Rectal smooth muscle tissue (tissue), 1 donor: ENCODE measurements at regions not wholly inside any gene's neighbourhood (a gene's known extent, or its start where the extent isn't known, plus 50 kb on each side); places are given as distances from the start of the nearest gene placed in this dataset.

ENCODE experiments used
- H3K27ac ChIP-seq: one replicate; pipeline ENCODE4 v1.7.0; 2013; ENCODE audit warnings: low read depth, low read length, inconsistent platforms
- H3K27me3 ChIP-seq: one replicate; pipeline ENCODE4 v1.7.0; 2013; ENCODE audit warnings: low read length; ENCODE audit not compliant: control insufficient read depth, insufficient read depth
- H3K36me3 ChIP-seq: one replicate; pipeline ENCODE4 v1.7.0; 2013; ENCODE audit warnings: low read length; ENCODE audit not compliant: control insufficient read depth, insufficient read depth
- H3K4me1 ChIP-seq: one replicate; pipeline ENCODE4 v1.7.0; 2013; ENCODE audit warnings: low read length; ENCODE audit not compliant: control insufficient read depth, insufficient read depth
- H3K4me3 ChIP-seq: one replicate; pipeline ENCODE4 v1.7.0; 2013; ENCODE audit warnings: low read length
- H3K9ac ChIP-seq: one replicate; pipeline ENCODE4 v1.7.0; 2013; ENCODE audit warnings: low read length

DNA sequence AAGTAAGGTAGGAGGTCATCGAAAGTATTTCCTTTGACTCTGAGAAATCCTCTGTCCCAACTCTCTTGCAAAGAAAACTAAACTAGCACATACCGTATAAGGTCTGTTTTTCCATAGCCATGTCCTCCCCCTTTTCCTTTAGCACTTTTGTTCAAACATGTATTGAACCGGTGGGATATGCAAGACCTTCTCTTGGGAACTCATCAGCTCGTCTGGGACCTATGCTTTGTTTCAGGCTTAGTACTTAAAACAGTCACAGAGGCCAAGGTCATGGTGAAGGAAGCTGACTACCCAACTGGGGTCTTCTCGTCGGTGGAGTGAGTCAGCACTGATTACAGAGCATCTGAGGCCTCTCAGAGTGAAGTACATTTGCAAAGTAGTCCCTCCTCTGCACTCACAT, 185.0 kb downstream of the ZBTB18 start:
- Histone ChIP-seq H3K4me1 (no peaks in the 10 kb centered on the region), H3K9ac (no peak overlapping the region), H3K27ac (no peak overlapping the region), H3K27me3 (no peaks in the 10 kb centered on the region), H3K36me3 (no peaks in the 10 kb centered on the region), H3K4me3 (no peak overlapping the region)

GRCh38 chr1:244236721-244237120, 185.6 kb downstream of the ZBTB18 start:
- Histone ChIP-seq H3K27ac (no peak overlapping the region), H3K9ac (no peak overlapping the region), H3K36me3 (no peaks in the 10 kb centered on the region), H3K4me3 (no peak overlapping the region), H3K27me3 (no peaks in the 10 kb centered on the region), H3K4me1 (no peaks in the 10 kb centered on the region)

- Histone ChIP-seq H3K4me3 (no peak overlapping the region), H3K36me3 (no peaks in the 10 kb centered on the region), H3K4me1 (no peaks in the 10 kb centered on the region), H3K27ac (no peak overlapping the region), H3K9ac (no peak overlapping the region), H3K27me3 (no peaks in the 10 kb centered on the region)
Measured at GRCh38 chr1:244237445-244237844, 186.4 kb downstream of the ZBTB18 start.

DNA sequence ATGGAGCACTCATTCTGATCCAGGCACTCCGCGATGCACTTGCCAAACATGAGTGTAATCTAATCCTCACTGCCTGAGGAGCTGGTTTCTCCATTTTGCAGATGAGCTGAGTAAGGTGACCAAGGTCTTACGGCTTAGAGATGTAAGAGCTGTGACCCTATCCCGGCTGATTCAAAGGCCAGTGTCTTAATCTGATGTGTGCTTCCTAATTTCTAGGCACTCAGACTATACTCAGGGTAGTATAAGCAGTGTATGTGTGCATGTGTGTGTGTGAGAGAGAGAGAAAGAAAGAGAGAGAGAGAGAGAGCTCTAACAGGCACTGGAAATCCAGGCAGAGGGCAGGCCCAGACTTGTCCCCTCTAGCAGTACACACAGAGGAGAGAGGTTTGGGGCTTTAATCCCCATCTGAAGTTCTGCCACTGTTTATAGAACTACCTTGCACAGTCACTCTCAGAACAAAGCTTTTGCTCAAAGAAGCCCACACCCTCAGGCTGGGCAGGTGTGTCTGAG, 188.2 kb downstream of the ZBTB18 start:
- Histone ChIP-seq H3K27ac (no peak overlapping the region), H3K36me3 (no peaks in the 10 kb centered on the region), H3K27me3 (no peaks in the 10 kb centered on the region), H3K9ac (no peak overlapping the region), H3K4me1 (no peaks in the 10 kb centered on the region), H3K4me3 (no peak overlapping the region)

DNA sequence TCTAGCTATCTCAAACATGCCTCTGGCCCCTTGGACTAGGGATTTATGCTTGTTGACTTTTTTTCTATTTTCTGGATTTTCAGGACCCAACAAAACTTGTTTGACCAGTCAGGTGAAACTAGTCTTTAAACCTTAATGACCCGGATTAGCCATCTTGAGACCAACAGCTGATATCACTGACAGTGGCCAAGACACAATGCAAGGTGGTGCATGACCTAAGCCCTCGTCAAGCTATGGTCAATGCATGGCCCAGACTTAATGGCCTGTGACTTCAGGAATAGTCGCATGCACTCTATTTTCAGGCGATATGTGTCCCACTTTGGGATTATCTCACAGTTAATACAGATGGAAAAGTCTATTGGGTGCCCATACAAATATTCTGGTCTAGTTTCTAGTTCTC, 190.4 kb downstream of the ZBTB18 start:
- Histone ChIP-seq H3K4me3 (no peak overlapping the region), H3K4me1 (no peaks in the 10 kb centered on the region), H3K27ac (no peak overlapping the region), H3K9ac (no peak overlapping the region), H3K27me3 (no peaks in the 10 kb centered on the region), H3K36me3 (no peaks in the 10 kb centered on the region)

- Histone ChIP-seq H3K4me3 (no peak overlapping the region), H3K27me3 (no peaks in the 10 kb centered on the region), H3K9ac (no peak overlapping the region), H3K36me3 (no peaks in the 10 kb centered on the region), H3K4me1 (no peaks in the 10 kb centered on the region), H3K27ac (no peak overlapping the region)
Measured at GRCh38 chr1:244242446-244242845, 191.4 kb downstream of the ZBTB18 start.

- Histone ChIP-seq H3K36me3 (no peaks in the 10 kb centered on the region), H3K4me1 (no peaks in the 10 kb centered on the region), H3K27me3 (no peaks in the 10 kb centered on the region), H3K27ac (no peak overlapping the region), H3K9ac (no peak overlapping the region), H3K4me3 (no peak overlapping the region)
Measured at GRCh38 chr1:244246334-244246733, 195.3 kb downstream of the ZBTB18 start.

DNA sequence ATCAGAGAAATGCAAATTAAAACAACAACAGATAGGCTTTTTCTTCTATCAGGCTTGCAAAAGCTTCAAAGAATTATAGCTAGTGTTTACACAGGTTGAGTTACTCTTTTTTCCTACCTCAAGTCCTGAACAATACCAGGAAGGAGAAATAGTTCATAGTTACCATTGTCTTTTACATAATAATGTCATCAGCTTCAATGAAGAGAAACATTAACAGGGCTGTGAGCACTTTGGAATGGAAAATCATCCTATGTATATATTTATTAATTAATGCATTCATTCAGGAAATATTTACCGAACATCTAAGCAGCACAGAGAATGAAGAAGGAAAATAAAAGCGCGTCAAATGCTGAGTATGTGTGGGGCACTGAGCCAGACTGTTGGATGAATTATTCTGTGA, 197.3 kb downstream of the ZBTB18 start:
- Histone ChIP-seq H3K4me1 (no peaks in the 10 kb centered on the region), H3K4me3 (no peak overlapping the region), H3K27ac (no peak overlapping the region), H3K27me3 (no peaks in the 10 kb centered on the region), H3K36me3 (no peaks in the 10 kb centered on the region), H3K9ac (no peak overlapping the region)

DNA sequence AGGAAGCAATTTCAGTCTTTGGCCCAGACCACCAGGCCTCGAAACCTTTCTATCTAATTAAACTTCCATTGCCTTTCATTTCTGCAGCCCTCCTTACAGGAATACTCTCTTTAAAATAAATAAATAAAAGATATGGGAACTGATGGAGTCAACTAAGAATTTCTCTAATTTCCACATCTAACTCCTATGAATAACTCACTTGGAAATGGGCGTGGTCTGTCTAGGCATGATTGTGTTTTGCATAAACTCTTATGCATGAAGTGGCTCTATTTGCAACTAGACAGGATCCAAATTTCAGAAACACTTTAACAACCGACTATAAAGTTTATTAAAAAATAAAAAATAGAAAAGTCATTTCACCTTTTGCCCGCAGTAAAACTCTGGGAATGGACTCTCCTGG, 199.5 kb downstream of the ADSS2 start:
- no peak overlapping the region for H3K4me3 ChIP-seq
- H3K36me3 ChIP-seq = no peaks in the 10 kb centered on the region
- H3K27ac ChIP-seq = no peak overlapping the region
- H3K4me1 ChIP-seq = no peaks in the 10 kb centered on the region
- no peak overlapping the region for H3K9ac ChIP-seq
- no peaks in the 10 kb centered on the region for H3K27me3 ChIP-seq

GRCh38 chr1:244254467-244254866, 197.2 kb downstream of the ADSS2 start:
- Histone ChIP-seq H3K27ac (no peak overlapping the region), H3K27me3 (no peaks in the 10 kb centered on the region), H3K4me1 (no peaks in the 10 kb centered on the region), H3K9ac (no peak overlapping the region), H3K4me3 (no peak overlapping the region), H3K36me3 (no peaks in the 10 kb centered on the region)

DNA sequence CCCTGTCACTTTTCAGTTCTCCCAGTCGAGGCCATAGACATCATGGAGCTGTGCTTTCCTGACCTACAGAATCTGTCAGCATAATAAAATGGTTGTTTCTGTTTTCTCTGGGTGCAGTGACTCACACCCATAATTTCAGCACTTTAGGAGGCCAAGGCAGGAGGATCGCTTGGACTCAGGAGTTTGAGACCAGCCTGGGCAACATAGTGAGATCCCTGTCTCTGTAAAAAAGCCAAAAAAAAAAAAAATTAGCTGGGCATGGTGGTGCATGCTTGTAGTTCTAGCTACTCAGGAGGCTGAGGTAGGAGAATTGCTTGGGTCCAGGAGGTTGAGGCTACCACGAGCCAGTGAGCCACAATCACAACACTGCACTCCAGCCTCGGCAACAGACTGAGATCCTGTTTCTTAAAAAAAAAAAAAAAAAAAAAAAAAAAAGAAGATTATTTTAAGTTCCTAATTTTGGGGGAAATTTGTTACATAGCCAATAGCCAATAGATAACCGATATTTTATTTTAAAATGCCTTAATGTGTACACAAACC, 196.2 kb downstream of the ADSS2 start:
- Histone ChIP-seq H3K27ac (no peak overlapping the region), H3K9ac (no peak overlapping the region), H3K27me3 (no peaks in the 10 kb centered on the region), H3K4me3 (no peak overlapping the region), H3K36me3 (no peaks in the 10 kb centered on the region), H3K4me1 (no peaks in the 10 kb centered on the region)

DNA sequence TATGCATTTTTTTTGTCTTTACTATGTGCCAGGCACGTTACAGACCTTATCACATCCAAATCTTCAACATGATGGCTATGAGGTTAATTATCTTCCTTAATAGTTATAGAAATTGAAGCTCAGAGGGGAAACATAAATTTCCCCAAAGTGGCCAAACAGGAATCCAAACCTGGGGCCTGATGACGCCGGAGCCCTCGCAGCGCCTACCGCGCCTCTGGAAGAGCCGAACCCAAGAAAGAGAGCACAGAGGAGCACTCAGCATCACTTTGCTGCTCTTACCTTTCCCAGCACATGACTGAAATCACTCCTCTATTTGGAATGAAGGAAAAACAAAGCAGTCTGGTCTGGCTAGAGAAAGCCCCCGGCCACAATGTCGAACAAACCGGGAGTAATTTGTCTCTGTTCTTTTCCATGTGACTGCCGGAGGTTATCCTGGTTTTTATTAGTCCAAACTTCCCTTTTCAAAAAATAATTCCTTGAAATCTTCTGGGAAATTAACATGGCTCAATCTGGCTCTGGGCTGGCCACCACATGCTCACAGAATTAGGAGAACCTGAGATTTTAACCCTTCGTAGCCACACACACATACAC, 195.5 kb downstream of the ADSS2 start:
- H3K27ac ChIP-seq = no peak overlapping the region
- H3K9ac ChIP-seq = no peak overlapping the region
- H3K27me3 ChIP-seq = no peaks in the 10 kb centered on the region
- H3K4me1 ChIP-seq = no peaks in the 10 kb centered on the region
- H3K4me3 ChIP-seq = no peak overlapping the region
- H3K36me3 ChIP-seq = no peaks in the 10 kb centered on the region

DNA sequence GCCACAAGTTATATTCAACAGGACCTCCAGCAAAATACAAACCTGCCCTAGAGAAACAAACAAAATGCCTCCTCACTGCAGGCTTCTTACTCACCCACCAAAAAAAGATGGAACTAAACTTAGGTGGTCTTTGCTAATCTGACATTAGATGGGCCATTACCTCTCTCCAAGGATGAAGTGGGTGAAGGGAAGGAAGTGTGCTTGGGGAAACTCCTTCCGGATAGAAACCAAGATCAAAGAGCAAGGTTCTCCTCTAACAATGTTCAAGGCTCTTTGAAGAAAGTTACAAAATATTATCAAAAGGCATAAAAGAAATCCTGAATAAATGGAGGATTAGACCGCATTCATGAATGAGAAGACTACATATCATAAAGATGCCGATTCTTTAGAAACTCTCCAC, 187.5 kb downstream of the ADSS2 start:
- H3K27me3 ChIP-seq = no peaks in the 10 kb centered on the region
- H3K9ac ChIP-seq = no peak overlapping the region
- no peaks in the 10 kb centered on the region for H3K36me3 ChIP-seq
- no peaks in the 10 kb centered on the region for H3K4me1 ChIP-seq
- no peak overlapping the region for H3K4me3 ChIP-seq
- no peak overlapping the region for H3K27ac ChIP-seq
